Pancreas (tissue), 10 donors: ENCODE measurements at regions not wholly inside any gene's neighbourhood (a gene's known extent, or its start where the extent isn't known, plus 50 kb on each side); places are given as distances from the start of the nearest gene placed in this dataset.
A peak's percentile ranks its signal among the peaks of the same experiment; 100 is the strongest.
"Not testable (repeated sequence)": the region's sequence is repeated elsewhere in the genome, so short reads cannot be mapped to it uniquely, and the experiment has no call there.

Source experiments
- ATAC-seq, 4 donors: fragments of 200-7000 bp; cut with Tn5 transposase; one replicate each; pipeline versions ENCODE4 v1.8.0 to v1.9.1; 2020; ENCODE audit warnings: mild to moderate bottlenecking in 4 of 4, moderate library complexity in 4 of 4
- DNase-seq, 6 donors: peaks; one replicate each; pipeline ENCODE4 v3.0.0-alpha.2; 2020
- FAIRE-seq: peaks from 2 replicates; lab custom pipeline; 2012; peaks lifted over from hg19 to GRCh38; lab: Jason Lieb, UNC
- H3K27ac ChIP-seq, 4 donors: fragments of 200-600 bp; sonication (generic); 1 replicate in 3 of 4; 2 replicates in 1 of 4; pipeline versions ENCODE4 v1.5.0 to v1.8.0; 2020
- H3K27me3 ChIP-seq, 4 donors: fragments of 200-600 bp; one replicate each; pipeline ENCODE4 v1.8.0; 2021
- H3K36me3 ChIP-seq, 3 donors: fragments of 200-600 bp; sonication (generic) in 1 of 3; one replicate each; pipeline versions ENCODE4 v1.5.0 to v1.8.0; 2020 to 2021
- H3K4me1 ChIP-seq, 3 donors: fragments of 200-600 bp; one replicate each; pipeline ENCODE4 v1.8.0; 2021
- H3K4me3 ChIP-seq, 4 donors: fragments of 200-600 bp; sonication (generic) in 2 of 4; one replicate each; pipeline versions ENCODE4 v1.5.0 to v1.8.0; 2020 to 2021
- H3K9me3 ChIP-seq, 4 donors: fragments of 200-600 bp; one replicate each; pipeline ENCODE4 v1.8.0; 2021
- CTCF ChIP-seq, 4 donors: fragments of 200-600 bp; sonication (generic) in 3 of 4; IDR thresholded peaks; one replicate each; pipeline versions ENCODE4 v1.5.0 to v1.8.0; 2021; ENCODE audit warnings: antibody characterized with exemption in 4 of 4
- WGBS, 2 donors: extraction: QIAGEN DNeasy Blood & Tissue Kit; methylation state at CpG; one replicate each; pipeline ENCODE4 v1.1.7; 2013; 5-methylcytosine and 5-hydroxymethylcytosine counted together
- intact Hi-C, 3 donors: fragments of 100-400 bp; cut with DNase I; formaldehyde crosslinking; loops; one replicate each; pipeline versions ENCODE4 v1.11.1 to v1.14.2; 2022
- donor health status: healthy with polysubstance abuse.
- donor health status: DM: no; HTN: no; CAD: no; lungs with moderate emphysema.
- donor health status: DM: no; HTN: no; CAD: no.
- donor health status: control.
- donor health status: control.
- donor health status: Bipolar disorder and iron deficiency.
- donor health status: DM: yes; HTN: yes; CAD: no.
- donor health status: DM: no; HTN: no; CAD: no.
- donor health status: DM: no; HTN: no; CAD: no.
- donor health status: DM: yes; HTN: yes; CAD: no.

DNA sequence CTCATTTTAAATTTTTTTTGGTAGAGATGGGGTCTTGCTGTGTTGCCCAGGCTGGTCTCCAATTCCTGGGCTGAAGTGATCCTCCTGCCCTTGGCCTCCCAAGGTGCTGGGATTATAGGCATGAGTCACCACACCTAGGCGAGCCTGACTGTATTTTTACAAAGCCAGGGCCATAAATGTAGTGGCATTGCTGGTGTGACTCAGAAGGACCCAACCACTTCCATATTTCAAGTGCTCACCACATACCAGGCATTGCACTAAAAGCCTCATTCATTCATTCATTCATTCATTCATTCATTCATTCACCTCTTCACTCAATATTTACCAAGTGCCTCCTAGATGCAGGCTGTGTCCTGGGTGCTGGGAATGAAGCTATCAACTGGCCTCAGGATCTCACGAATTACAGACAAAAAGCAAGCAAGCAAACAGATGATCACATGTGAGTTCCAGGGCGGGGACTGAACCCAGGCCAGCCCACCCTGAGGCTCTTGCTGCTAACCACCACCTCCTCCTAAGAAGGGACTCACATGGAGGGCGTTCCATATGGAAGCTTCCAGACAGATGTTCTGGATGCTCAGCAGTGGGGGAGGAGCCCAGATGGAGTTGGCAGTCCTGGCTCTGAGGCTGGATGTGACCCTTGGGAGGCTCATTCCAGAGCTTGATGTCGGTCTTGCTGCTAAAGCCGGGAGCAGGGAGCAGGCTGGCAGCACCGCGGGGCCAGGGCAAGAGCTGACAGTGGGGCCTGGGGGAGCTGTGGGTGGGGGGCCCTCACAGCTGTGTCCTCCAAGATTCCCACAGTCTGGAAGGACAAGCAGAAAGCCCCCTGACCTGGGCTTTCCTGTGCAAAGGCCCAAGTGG lies 158.8 kb downstream of the CTTN start:
- H3K4me1 ChIP-seq = no peaks in the 10 kb centered on the region
- DNase-seq (no peak), ATAC-seq (no peak), FAIRE-seq (no peak)
- H3K27me3 ChIP-seq = no peaks in the 10 kb centered on the region
- H3K9me3 ChIP-seq = no peaks in the 10 kb centered on the region
- no peaks in the 10 kb centered on the region for H3K36me3 ChIP-seq
- WGBS, 2 donors = 65 to 77% methylated on average over 8 of the region's 8 CpGs
- no peak for TF ChIP-seq CTCF (IDR thresholded peaks at IDR 0.05)
- no peak overlapping the region for H3K27ac ChIP-seq
- H3K4me3 ChIP-seq = no peak overlapping the region
- intact Hi-C loops = no loop called here

DNA sequence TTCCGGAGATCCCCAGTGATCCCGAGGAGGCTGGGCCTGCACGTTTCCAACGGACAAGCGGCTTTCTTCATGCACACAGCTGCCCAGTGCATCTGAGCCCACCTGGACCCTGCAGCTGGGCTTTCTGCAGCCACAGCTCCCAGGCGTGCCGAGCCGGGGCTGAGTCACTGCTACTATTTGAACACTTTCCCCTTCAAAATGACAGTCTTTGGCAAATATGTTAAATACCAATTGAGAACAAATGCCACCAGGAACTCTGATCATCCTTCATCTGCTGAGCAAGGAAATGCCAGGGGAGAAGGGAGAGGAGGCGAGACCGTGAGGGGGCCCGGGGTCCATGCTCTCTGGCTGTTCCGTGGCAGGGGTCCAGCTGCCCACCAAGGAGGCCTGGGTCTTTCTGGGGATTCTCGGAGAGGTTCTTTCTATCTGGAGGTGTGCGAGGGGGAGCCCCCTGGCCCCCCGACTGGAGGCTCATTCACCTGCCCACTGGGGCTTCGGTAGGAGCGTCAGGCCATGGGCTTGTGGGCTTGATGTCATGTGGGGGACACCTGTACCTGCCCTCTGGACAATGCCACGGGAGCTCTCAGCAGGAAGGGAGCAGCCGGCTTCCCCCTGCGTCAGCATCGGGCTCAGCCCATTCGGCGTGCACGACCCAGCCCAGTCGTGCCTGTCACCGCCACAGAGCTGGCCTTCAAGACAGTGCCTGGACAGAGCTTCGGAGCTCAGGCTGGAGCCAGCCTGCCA lies 159.6 kb downstream of the CTTN start:
- ATAC-seq (no peak), DNase-seq (peak in 1 of 6 donors; percentile 45), FAIRE-seq (no peak)
- Histone ChIP-seq H3K4me1 (no peaks in the 10 kb centered on the region), H3K36me3 (no peaks in the 10 kb centered on the region), H3K27me3 (no peaks in the 10 kb centered on the region), H3K9me3 (no peaks in the 10 kb centered on the region), H3K27ac (no peak overlapping the region), H3K4me3 (no peak overlapping the region)
- intact Hi-C loops = no loop called here
- TF ChIP-seq CTCF (IDR thresholded peaks at IDR 0.05) = no peak
- 92 to 93% methylated on average over 27 of the region's 27 CpGs for WGBS, 2 donors

DNA sequence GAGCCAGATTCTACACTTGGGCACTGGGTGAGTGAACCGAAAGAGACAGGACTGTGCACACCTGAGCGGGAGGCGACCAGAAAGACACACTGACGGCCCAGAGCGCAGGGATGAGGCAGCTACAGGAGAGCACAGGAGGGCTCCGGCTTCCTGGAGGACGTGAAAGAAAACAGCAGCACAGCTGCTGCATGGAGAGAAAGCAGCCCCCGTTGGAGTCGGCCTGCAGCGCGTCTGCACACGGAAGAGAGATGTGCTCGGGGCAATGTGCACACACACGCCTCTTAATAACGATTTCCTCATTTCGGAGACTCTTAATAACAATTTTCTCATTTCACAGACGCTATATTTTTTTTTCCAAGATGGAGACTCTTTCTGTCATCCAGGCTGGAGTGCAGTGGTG lies 160.4 kb downstream of the CTTN start:
- intact Hi-C loops = no loop called here
- H3K4me3 ChIP-seq = no peak overlapping the region
- no peak overlapping the region for H3K27ac ChIP-seq
- no peak for ATAC-seq
- no peak for FAIRE-seq
- TF ChIP-seq CTCF (IDR thresholded peaks at IDR 0.05) = no peak
- no peaks in the 10 kb centered on the region for H3K36me3 ChIP-seq
- no peaks in the 10 kb centered on the region for H3K27me3 ChIP-seq
- H3K9me3 ChIP-seq = no peaks in the 10 kb centered on the region
- DNase-seq = peak in 1 of 6 donors; percentile 31
- WGBS, 2 donors = 86 to 89% methylated on average over 17 of the region's 17 CpGs
- no peaks in the 10 kb centered on the region for H3K4me1 ChIP-seq

GRCh38 chr11:70559516-70559915 lies 161.2 kb downstream of the CTTN start:
- no peak for FAIRE-seq
- intact Hi-C loops = no loop called here

DNA sequence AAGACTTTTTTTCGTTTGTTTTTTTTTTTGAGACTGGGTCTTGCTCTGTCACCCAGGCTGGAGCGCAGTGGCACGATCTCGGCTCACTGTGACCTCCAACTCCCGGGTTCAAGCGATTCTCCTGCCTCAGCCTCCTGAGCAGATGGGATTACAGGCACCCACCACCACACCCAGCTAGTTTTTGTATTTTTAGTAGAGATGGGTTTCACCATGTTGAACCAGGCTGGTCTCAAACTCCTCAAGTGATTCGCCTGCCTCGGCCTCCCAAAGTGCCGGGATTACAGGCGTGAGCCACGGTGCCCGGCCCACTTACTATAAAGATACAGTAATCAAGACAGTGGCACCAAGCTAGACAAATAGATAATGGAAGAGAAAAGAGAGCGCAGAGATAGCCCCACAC lies 162.3 kb downstream of the CTTN start:
- H3K27ac ChIP-seq, DNase-seq, H3K4me3 ChIP-seq, intact Hi-C loops, H3K36me3 ChIP-seq, H3K4me1 ChIP-seq, H3K9me3 ChIP-seq, ATAC-seq, H3K27me3 ChIP-seq, FAIRE-seq: not testable (repeated sequence)
- WGBS, 2 donors = 94 to 97% methylated on average over 13 of the region's 13 CpGs

More at GRCh38 chr11:70559516-70559915, 161.2 kb downstream of the CTTN start:
- no peaks in the 10 kb centered on the region for H3K36me3 ChIP-seq
- DNase-seq (no peak), ATAC-seq (no peak)
- no peak overlapping the region for H3K4me3 ChIP-seq
- H3K27me3 ChIP-seq = no peaks in the 10 kb centered on the region
- no peaks in the 10 kb centered on the region for H3K4me1 ChIP-seq
- H3K9me3 ChIP-seq = no peaks in the 10 kb centered on the region
- no peak overlapping the region for H3K27ac ChIP-seq
- 86 to 91% methylated on average over 10 of the region's 10 CpGs for WGBS, 2 donors
- no peak for TF ChIP-seq CTCF (IDR thresholded peaks at IDR 0.05)
